ENCODE measurements at regions not wholly inside any gene's neighbourhood (a gene's known extent, or its start where the extent isn't known, plus 50 kb on each side); places are given as distances from the start of the nearest gene placed in this dataset.

GRCh38 chr14:22112004-22112403, 438.4 kb upstream of the OR4E1 start:
- no peaks in the 10 kb centered on the region for H3K4me1 ChIP-seq
- intact Hi-C loops (cut with DNase I; ENCODE audit: low total_unique reads): no loop called here
- H3K27me3 ChIP-seq: no peaks in the 10 kb centered on the region
- 52 to 63% methylated on average over 3 of the region's 3 CpGs for WGBS, 2 donors
- no peak overlapping the region for H3K4me3 ChIP-seq
- TF ChIP-seq POLR2A (IDR thresholded peaks at IDR 0.05): no peak
- TF ChIP-seq CTCF (IDR thresholded peaks at IDR 0.05): peak in 2 of 3 experiments; percentile 23 to 49
- H3K27ac ChIP-seq: no peak overlapping the region
- no peaks in the 10 kb centered on the region for H3K36me3 ChIP-seq (ENCODE audit: low read depth, missing control alignments)
- H3K9me3 ChIP-seq: no peaks in the 10 kb centered on the region
- peak; percentile 47 for DNase-seq

- no peak for DNase-seq
- no peak for TF ChIP-seq POLR2A (IDR thresholded peaks at IDR 0.05)
- TF ChIP-seq CTCF (IDR thresholded peaks at IDR 0.05): no peak
- intact Hi-C loops (cut with DNase I; ENCODE audit: low total_unique reads): no loop called here
- no peaks in the 10 kb centered on the region for H3K9me3 ChIP-seq
- no peak overlapping the region for H3K4me3 ChIP-seq
- no peaks in the 10 kb centered on the region for H3K27me3 ChIP-seq
- H3K4me1 ChIP-seq: no peaks in the 10 kb centered on the region
- no peak overlapping the region for H3K27ac ChIP-seq
- no peaks in the 10 kb centered on the region for H3K36me3 ChIP-seq (ENCODE audit: low read depth, missing control alignments)
Measured at GRCh38 chr14:22107753-22108152, 434.1 kb upstream of the OR4E1 start.

- intact Hi-C loops (cut with DNase I; ENCODE audit: low total_unique reads): no loop called here
- Histone ChIP-seq H3K4me3 (no peak overlapping the region), H3K4me1 (no peaks in the 10 kb centered on the region), H3K36me3 (ENCODE audit: low read depth, missing control alignments) (no peaks in the 10 kb centered on the region), H3K27ac (no peak overlapping the region), H3K9me3 (no peaks in the 10 kb centered on the region), H3K27me3 (no peaks in the 10 kb centered on the region)
- no peak for DNase-seq
- TF ChIP-seq POLR2A (IDR thresholded peaks at IDR 0.05) (no peak), CTCF (IDR thresholded peaks at IDR 0.05) (no peak)
- 81 to 85% methylated on average over 8 of the region's 8 CpGs for WGBS, 2 donors
Measured at GRCh38 chr14:22106700-22107697, 433.4 kb upstream of the OR4E1 start.

GRCh38 chr14:22105624-22106006, 432.0 kb upstream of the OR4E1 start:
- Histone ChIP-seq H3K9me3 (no peaks in the 10 kb centered on the region), H3K4me1 (no peaks in the 10 kb centered on the region), H3K27me3 (no peaks in the 10 kb centered on the region), H3K4me3 (no peak overlapping the region), H3K36me3 (ENCODE audit: low read depth, missing control alignments) (no peaks in the 10 kb centered on the region), H3K27ac (no peak overlapping the region)
- 79 to 93% methylated on average over 4 of the region's 4 CpGs for WGBS, 2 donors
- intact Hi-C loops (cut with DNase I; ENCODE audit: low total_unique reads): no loop called here
- TF ChIP-seq CTCF (IDR thresholded peaks at IDR 0.05) (no peak), POLR2A (IDR thresholded peaks at IDR 0.05) (no peak)
- DNase-seq: no peak
